Dendritic cell treated with granulocyte-macrophage colony-stimulating factor and Interleukin-4, amounts not matched to agents 40 ng/mL and 50 ng/mL, for 4 days (primary cell): ENCODE measurements at regions not wholly inside any gene's neighbourhood (a gene's known extent, or its start where the extent isn't known, plus 50 kb on each side); places are given as distances from the start of the nearest gene placed in this dataset.

Experiments used
- H3K27ac Mint-ChIP-seq: one replicate; pipeline ENCODE4 v1.8.0; 2022; ENCODE audit warnings: mild to moderate bottlenecking, mixed read lengths
- H3K27me3 Mint-ChIP-seq: one replicate; pipeline ENCODE4 v1.8.0; 2022; ENCODE audit warnings: mild to moderate bottlenecking, mixed read lengths
- H3K36me3 Mint-ChIP-seq: one replicate; pipeline ENCODE4 v1.8.0; 2022; ENCODE audit warnings: low read depth, mixed read lengths
- H3K4me1 Mint-ChIP-seq: one replicate; pipeline ENCODE4 v1.8.0; 2022; ENCODE audit warnings: low read depth, mixed read lengths
- H3K4me3 Mint-ChIP-seq: one replicate; pipeline ENCODE4 v1.8.0; 2022; ENCODE audit warnings: mild to moderate bottlenecking, moderate library complexity, mixed read lengths
- H3K9me3 Mint-ChIP-seq: one replicate; pipeline ENCODE4 v1.8.0; 2022; ENCODE audit warnings: mixed read lengths
- intact Hi-C: fragments of 100-400 bp; cut with micrococcal nuclease; formaldehyde crosslinking; loops from one replicate; pipeline ENCODE4 v1.15.0; 2022

- no peaks in the 10 kb centered on the region for H3K9me3 Mint-ChIP-seq
Observed at GRCh38 chr9:17057729-17058128, 77.1 kb upstream of the CNTLN start.

GRCh38 chr9:17052626-17053025 is 82.2 kb upstream of the CNTLN start:
- no peaks in the 10 kb centered on the region for H3K9me3 Mint-ChIP-seq
- no peak overlapping the region for H3K4me3 Mint-ChIP-seq
- H3K4me1 Mint-ChIP-seq: no peaks in the 10 kb centered on the region
- H3K27ac Mint-ChIP-seq: no peak overlapping the region
- no peaks in the 10 kb centered on the region for H3K27me3 Mint-ChIP-seq
- intact Hi-C loops: no loop called here
- no peaks in the 10 kb centered on the region for H3K36me3 Mint-ChIP-seq

More at GRCh38 chr9:17057729-17058128, 77.1 kb upstream of the CNTLN start:
- H3K27ac Mint-ChIP-seq: no peak overlapping the region
- no peaks in the 10 kb centered on the region for H3K27me3 Mint-ChIP-seq
- intact Hi-C loops: no loop called here
- H3K36me3 Mint-ChIP-seq: no peaks in the 10 kb centered on the region
- no peak overlapping the region for H3K4me3 Mint-ChIP-seq
- H3K4me1 Mint-ChIP-seq: no peaks in the 10 kb centered on the region

GRCh38 chr9:17045381-17045940 is 89.4 kb upstream of the CNTLN start:
- no peaks in the 10 kb centered on the region for H3K4me1 Mint-ChIP-seq
- intact Hi-C loops: no loop called here
- H3K4me3 Mint-ChIP-seq: no peak overlapping the region
- no peaks in the 10 kb centered on the region for H3K36me3 Mint-ChIP-seq
- H3K27ac Mint-ChIP-seq: no peak overlapping the region
- no peaks in the 10 kb centered on the region for H3K27me3 Mint-ChIP-seq
- H3K9me3 Mint-ChIP-seq: peaks cover 11% of the 10 kb centered on the region

DNA sequence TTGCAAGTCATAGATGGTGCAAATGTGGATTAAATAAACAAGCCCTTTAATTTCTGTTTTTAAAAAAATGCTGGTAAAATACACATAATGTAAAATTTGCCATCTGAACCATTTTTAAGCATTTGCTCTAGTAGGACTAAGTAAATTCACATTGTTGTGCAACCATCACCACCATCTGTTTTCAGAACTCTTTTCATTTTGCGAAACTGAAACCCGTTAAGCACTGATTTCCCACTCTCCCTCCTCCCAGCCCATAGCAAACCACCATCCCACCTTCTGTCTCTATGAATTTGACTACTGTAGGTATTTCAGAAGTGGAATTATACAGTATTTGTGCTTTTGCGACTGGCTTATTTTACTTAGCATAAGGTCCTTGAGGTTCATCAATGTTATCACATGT is 103.3 kb upstream of the CNTLN start:
- Mint-ChIP-seq H3K9me3 (no peaks in the 10 kb centered on the region), H3K4me1 (no peaks in the 10 kb centered on the region), H3K27me3 (no peaks in the 10 kb centered on the region), H3K36me3 (no peaks in the 10 kb centered on the region), H3K27ac (no peak overlapping the region), H3K4me3 (no peak overlapping the region)
- intact Hi-C loops: no loop called here

- Mint-ChIP-seq H3K4me3 (no peak overlapping the region), H3K27me3 (no peaks in the 10 kb centered on the region), H3K9me3 (peaks cover 9% of the 10 kb centered on the region), H3K4me1 (no peaks in the 10 kb centered on the region), H3K27ac (no peak overlapping the region), H3K36me3 (no peaks in the 10 kb centered on the region)
- intact Hi-C loops: no loop called here
Observed at GRCh38 chr9:17025281-17025680, 109.6 kb upstream of the CNTLN start.

DNA sequence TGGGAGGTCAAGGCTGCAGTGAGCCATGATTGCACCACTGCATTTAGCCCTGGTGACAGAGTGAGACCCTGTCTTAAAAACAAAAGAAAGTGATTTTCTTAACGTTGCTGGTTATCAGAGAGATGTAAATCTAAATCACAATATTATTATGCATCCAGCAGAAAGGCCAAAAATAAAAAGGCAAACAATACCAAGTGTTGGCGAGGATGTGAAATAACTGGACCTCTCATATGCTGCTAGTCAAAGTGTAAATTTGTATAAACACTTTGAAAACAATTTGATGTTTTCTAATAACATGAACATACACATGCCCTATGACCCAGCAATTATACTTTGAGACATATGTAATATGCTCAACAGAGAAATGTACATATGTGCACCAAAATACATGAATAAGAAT is 110.7 kb upstream of the CNTLN start:
- H3K9me3 Mint-ChIP-seq: peaks cover 9% of the 10 kb centered on the region
- H3K36me3 Mint-ChIP-seq: no peaks in the 10 kb centered on the region
- no peak overlapping the region for H3K4me3 Mint-ChIP-seq
- no peak overlapping the region for H3K27ac Mint-ChIP-seq
- no peaks in the 10 kb centered on the region for H3K27me3 Mint-ChIP-seq
- no peaks in the 10 kb centered on the region for H3K4me1 Mint-ChIP-seq
- intact Hi-C loops: no loop called here

DNA sequence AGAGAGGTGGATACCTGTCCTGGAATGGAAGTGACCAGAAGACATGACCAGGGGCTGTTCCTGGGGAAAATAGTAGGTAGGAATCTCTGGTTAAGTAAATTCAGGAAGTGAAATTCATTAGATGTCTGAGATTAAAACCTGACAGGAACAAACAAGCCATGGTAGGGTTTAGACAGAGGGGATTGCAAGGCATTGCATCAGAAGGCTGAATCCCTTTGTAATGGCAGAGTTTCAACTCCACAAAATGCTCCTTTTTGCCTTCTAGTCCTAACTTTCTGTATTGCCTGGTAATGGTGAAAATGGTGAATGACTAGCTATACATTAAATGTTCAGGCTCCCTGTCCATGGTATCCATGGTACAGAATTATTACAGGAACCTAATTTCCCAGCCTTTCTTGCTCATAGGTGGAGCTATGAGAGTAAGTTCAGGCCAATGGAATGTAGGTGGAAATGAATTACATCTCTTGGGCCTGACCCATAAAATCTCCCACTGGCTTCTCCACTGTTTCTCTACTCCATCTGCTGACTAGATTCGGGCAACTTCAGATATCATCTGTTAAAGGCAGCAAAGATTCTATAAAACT is 113.4 kb upstream of the CNTLN start:
- Mint-ChIP-seq H3K9me3 (peaks cover 9% of the 10 kb centered on the region), H3K4me3 (no peak overlapping the region), H3K27ac (no peak overlapping the region), H3K4me1 (no peaks in the 10 kb centered on the region), H3K36me3 (no peaks in the 10 kb centered on the region), H3K27me3 (no peaks in the 10 kb centered on the region)
- intact Hi-C loops: no loop called here

GRCh38 chr9:17019398-17019797 is 115.4 kb upstream of the CNTLN start:
- Mint-ChIP-seq H3K27ac (no peak overlapping the region), H3K27me3 (no peaks in the 10 kb centered on the region), H3K4me1 (no peaks in the 10 kb centered on the region), H3K36me3 (no peaks in the 10 kb centered on the region), H3K4me3 (no peak overlapping the region), H3K9me3 (peaks cover 9% of the 10 kb centered on the region)
- intact Hi-C loops: no loop called here

GRCh38 chr9:17018540-17019196 is 116.2 kb upstream of the CNTLN start:
- no peaks in the 10 kb centered on the region for H3K27me3 Mint-ChIP-seq
- no peak overlapping the region for H3K27ac Mint-ChIP-seq
- no peaks in the 10 kb centered on the region for H3K4me1 Mint-ChIP-seq
- no peak overlapping the region for H3K4me3 Mint-ChIP-seq
- intact Hi-C loops: no loop called here
- H3K36me3 Mint-ChIP-seq: no peaks in the 10 kb centered on the region
- peaks cover 3% of the 10 kb centered on the region for H3K9me3 Mint-ChIP-seq

DNA sequence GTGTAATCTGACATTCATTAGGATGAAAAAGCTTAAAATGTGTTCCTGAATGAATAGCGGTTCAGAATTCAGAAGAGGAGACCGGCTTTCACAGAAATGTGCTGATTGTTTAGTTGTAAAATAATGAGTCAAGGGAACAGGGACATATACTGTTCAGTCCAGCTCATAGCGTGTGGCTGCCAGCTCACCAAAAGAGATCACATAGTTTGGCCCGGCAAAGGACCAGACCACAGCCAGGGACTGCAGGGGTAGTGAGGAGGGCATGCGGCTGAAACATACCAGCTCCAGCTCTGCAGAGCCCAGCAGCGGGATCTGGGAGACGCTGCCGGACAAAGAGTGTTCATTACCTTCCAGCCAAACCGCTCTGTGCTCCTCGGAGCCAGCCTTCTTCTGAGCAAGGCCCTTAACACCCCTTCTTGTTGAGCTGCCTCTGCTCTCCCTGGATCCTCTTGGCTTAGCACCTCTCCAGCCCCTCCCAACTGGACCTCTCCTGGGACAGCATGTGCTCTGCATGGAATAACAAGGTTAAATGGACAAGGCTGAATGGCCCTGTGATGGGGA is 116.8 kb upstream of the CNTLN start:
- H3K9me3 Mint-ChIP-seq: no peaks in the 10 kb centered on the region
- H3K4me3 Mint-ChIP-seq: no peak overlapping the region
- intact Hi-C loops: no loop called here
- no peaks in the 10 kb centered on the region for H3K27me3 Mint-ChIP-seq
- H3K4me1 Mint-ChIP-seq: no peaks in the 10 kb centered on the region
- H3K36me3 Mint-ChIP-seq: no peaks in the 10 kb centered on the region
- H3K27ac Mint-ChIP-seq: no peak overlapping the region

DNA sequence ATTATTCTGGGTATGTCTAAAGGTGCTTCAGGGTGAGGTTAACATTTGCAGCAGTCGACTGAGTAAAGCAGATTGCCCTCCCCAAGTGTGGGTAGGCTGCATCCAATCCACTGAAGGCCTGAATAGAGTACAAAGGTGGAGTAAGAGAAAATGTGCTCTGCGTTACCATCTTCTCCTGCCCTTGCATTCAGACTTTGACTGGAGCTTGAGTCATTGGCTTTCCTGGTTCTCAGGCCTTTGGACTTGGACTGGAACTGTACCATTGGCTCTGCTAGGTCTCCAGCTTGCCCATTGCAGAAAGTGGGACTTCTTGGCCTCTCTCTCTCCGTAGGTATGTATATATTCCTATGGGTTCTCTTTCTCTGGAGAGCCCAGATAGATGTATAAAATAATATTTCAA is 120.9 kb upstream of the CNTLN start:
- Mint-ChIP-seq H3K27ac (no peak overlapping the region), H3K36me3 (no peaks in the 10 kb centered on the region), H3K9me3 (no peaks in the 10 kb centered on the region), H3K27me3 (no peaks in the 10 kb centered on the region), H3K4me3 (no peak overlapping the region), H3K4me1 (no peaks in the 10 kb centered on the region)
- intact Hi-C loops: no loop called here

DNA sequence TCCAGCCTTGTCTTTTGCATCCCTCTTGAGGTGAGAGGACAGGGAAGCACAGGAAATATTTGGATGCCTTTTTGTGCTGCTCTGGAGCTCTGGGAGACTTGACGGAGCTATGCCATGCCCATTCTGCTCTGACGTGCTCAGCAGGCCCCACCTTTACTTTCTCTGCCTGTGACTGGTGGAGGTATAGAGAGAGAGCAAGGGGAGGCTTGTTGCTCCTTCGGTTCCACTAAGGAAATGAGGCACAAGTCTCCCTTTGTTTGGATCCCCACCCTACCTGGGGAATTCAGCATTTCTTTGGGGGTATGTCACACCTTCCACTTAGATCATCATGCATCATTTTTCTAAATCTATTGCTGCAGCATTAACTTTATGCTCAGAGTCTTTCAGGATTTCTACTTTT is 121.8 kb upstream of the CNTLN start:
- Mint-ChIP-seq H3K27ac (no peak overlapping the region), H3K4me3 (no peak overlapping the region), H3K9me3 (no peaks in the 10 kb centered on the region), H3K27me3 (no peaks in the 10 kb centered on the region), H3K36me3 (no peaks in the 10 kb centered on the region), H3K4me1 (no peaks in the 10 kb centered on the region)
- intact Hi-C loops: no loop called here

GRCh38 chr9:17011880-17012279 is 123.0 kb upstream of the CNTLN start:
- Mint-ChIP-seq H3K4me3 (no peak overlapping the region), H3K27ac (no peak overlapping the region), H3K27me3 (no peaks in the 10 kb centered on the region), H3K4me1 (no peaks in the 10 kb centered on the region), H3K9me3 (no peaks in the 10 kb centered on the region), H3K36me3 (no peaks in the 10 kb centered on the region)
- intact Hi-C loops: no loop called here

DNA sequence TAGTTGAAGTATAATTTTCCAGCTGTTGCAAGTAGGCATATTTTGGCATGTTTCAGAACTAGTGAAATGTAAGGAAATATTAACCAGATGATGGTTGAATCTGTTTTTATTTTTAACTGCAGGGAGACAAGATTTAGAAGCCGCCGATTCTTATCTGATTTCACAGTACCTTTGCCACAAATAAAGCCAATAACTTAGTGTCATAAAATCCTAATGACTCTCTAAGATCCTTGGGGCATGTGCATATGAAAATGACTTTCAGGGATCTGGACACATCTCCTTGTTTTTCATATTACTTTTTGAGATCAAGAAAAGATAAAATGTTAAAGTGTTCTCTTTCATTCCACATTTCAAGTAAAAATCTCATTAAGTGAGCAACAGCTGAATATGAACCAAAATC is 125.8 kb upstream of the CNTLN start:
- H3K36me3 Mint-ChIP-seq: no peaks in the 10 kb centered on the region
- H3K4me3 Mint-ChIP-seq: no peak overlapping the region
- H3K9me3 Mint-ChIP-seq: no peaks in the 10 kb centered on the region
- no peaks in the 10 kb centered on the region for H3K4me1 Mint-ChIP-seq
- H3K27ac Mint-ChIP-seq: no peak overlapping the region
- H3K27me3 Mint-ChIP-seq: no peaks in the 10 kb centered on the region
- intact Hi-C loops: no loop called here
